ENCODE measurements at regions not wholly inside any gene's neighbourhood (a gene's known extent, or its start where the extent isn't known, plus 50 kb on each side); places are given as distances from the start of the nearest gene placed in this dataset.

GRCh38 chr2:108184419-108184818 lies 55.3 kb upstream of the SULT1C3 start:
- TF ChIP-seq CTCF (IDR thresholded peaks at IDR 0.05; ENCODE audit: unreplicated experiment) = no peak
- intact Hi-C loops (cut with micrococcal nuclease; ENCODE audit: unreplicated experiment) = no loop called here
- Mint-ChIP-seq H3K4me3 (ENCODE audit: low read depth, unreplicated experiment) (no peak overlapping the region), H3K27ac (ENCODE audit: unreplicated experiment) (no peak overlapping the region), H3K4me1 (ENCODE audit: low read depth, unreplicated experiment) (peaks cover 15% of the 10 kb centered on the region), H3K36me3 (ENCODE audit: insufficient read depth, unreplicated experiment) (no peaks in the 10 kb centered on the region), H3K27me3 (ENCODE audit: unreplicated experiment) (no peaks in the 10 kb centered on the region), H3K9me3 (ENCODE audit: low read depth, unreplicated experiment) (no peaks in the 10 kb centered on the region)
- CTCF ChIA-PET = interaction anchor here (1.0 to 1.1 kb wide), 2 partner anchors 15 to 247 kb away, joined by 4 to 10 read pairs; no protein-coding TSS in a partner anchor
- DNase-seq = peak; percentile 28
- no TSS peak for BruUV-seq (replicated peaks)

DNA sequence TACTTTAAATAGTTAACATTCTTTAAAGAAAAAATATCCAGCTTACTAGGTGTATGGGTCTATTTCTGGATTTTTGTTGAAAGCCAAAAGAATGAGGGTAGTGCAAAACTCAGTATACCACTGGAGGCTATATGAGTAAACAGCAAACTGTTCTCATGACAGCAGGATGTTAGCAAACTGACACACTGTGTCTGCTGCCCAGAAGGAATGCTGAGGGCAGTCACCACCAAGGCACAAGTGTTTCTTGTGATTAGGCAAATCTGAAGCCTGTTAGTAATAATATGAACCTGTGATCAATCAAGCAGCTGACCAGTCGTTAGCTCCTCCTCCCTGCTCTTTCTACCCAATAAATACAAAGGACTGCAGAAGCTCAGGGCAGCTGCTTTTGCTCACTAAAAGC lies 50.5 kb upstream of the SULT1C3 start:
- peaks cover 37% of the 10 kb centered on the region for H3K4me1 Mint-ChIP-seq (ENCODE audit: low read depth, unreplicated experiment)
- no peaks in the 10 kb centered on the region for H3K27me3 Mint-ChIP-seq (ENCODE audit: unreplicated experiment)
- no peaks in the 10 kb centered on the region for H3K36me3 Mint-ChIP-seq (ENCODE audit: insufficient read depth, unreplicated experiment)
- intact Hi-C loops (cut with micrococcal nuclease; ENCODE audit: unreplicated experiment) = no loop called here
- no peak overlapping the region for H3K4me3 Mint-ChIP-seq (ENCODE audit: low read depth, unreplicated experiment)
- TF ChIP-seq CTCF (IDR thresholded peaks at IDR 0.05; ENCODE audit: unreplicated experiment) = no peak
- CTCF ChIA-PET = no interaction called here
- no peaks in the 10 kb centered on the region for H3K9me3 Mint-ChIP-seq (ENCODE audit: low read depth, unreplicated experiment)
- no peak for DNase-seq
- BruUV-seq (replicated peaks) = no TSS peak
- H3K27ac Mint-ChIP-seq (ENCODE audit: unreplicated experiment) = no peak overlapping the region
